ENCODE measurements at regions not wholly inside any gene's neighbourhood (a gene's known extent, or its start where the extent isn't known, plus 50 kb on each side); places are given as distances from the start of the nearest gene placed in this dataset.

DNA sequence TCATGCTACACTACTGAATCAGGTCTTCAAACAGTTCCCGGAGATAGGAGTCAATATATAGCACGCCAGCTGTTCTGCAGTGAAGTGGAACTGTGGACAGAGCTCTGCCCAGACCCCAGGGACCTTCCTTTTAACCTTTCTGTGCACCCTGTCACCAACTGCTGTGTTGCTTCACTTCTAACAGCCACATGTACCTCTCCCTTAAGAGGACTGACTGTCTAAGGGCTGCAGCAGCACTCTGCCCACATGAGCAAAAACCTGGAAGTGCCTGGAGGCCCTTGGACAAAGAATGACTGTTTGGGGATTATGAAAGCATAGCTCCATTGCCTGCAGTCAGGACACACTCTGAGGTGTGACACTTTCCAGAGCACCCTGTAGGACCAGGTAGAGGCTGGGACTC is 88.3 kb upstream of the CTNNB1 start:
- no peak for TF ChIP-seq EZH2phosphoT487 (IDR thresholded peaks at IDR 0.05; ENCODE audit: low read depth, severe bottlenecking, unreplicated experiment)
- TF ChIP-seq, protein P1, sequence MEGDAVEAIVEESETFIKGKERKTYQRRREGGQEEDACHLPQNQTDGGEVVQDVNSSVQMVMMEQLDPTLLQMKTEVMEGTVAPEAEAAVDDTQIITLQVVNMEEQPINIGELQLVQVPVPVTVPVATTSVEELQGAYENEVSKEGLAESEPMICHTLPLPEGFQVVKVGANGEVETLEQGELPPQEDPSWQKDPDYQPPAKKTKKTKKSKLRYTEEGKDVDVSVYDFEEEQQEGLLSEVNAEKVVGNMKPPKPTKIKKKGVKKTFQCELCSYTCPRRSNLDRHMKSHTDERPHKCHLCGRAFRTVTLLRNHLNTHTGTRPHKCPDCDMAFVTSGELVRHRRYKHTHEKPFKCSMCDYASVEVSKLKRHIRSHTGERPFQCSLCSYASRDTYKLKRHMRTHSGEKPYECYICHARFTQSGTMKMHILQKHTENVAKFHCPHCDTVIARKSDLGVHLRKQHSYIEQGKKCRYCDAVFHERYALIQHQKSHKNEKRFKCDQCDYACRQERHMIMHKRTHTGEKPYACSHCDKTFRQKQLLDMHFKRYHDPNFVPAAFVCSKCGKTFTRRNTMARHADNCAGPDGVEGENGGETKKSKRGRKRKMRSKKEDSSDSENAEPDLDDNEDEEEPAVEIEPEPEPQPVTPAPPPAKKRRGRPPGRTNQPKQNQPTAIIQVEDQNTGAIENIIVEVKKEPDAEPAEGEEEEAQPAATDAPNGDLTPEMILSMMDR (IDR thresholded peaks at IDR 0.05; ENCODE audit: poor library complexity) = no peak

Data from hepatocyte (in vitro differentiated cells).